HG02759 (cell line): ENCODE measurements at regions not wholly inside any gene's neighbourhood (a gene's known extent, or its start where the extent isn't known, plus 50 kb on each side); places are given as distances from the start of the nearest gene placed in this dataset.
"Not testable (repeated sequence)": the region's sequence is repeated elsewhere in the genome, so short reads cannot be mapped to it uniquely, and the experiment has no call there.

Source experiments
- ATAC-seq: cut with Tn5 transposase; IDR thresholded peaks from one replicate; pipeline ENCODE4 v1.9.1; 2021; ENCODE audit warnings: mild to moderate bottlenecking, moderate library complexity; ENCODE audit not compliant: unreplicated experiment

DNA sequence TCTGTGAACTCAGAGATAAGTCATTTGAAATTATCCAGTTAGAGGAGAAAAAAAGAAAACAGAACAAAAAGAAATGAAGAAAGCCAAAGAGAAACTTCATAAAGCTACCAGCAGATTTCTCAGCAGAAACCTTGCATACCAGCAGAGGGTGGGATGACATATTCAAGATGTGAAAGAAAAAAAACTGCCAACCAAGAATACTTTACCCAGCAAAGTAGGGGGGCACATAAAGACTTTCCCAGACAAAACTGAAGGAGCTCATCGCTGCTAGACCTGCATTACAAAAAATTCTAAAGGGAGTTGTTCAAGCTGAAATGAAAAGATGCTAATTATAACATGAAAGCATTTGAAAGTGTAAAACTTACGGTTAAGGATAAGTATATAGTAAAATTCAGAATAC lies 246.3 kb downstream of the FNDC1 start:
- no peak for ATAC-seq

DNA sequence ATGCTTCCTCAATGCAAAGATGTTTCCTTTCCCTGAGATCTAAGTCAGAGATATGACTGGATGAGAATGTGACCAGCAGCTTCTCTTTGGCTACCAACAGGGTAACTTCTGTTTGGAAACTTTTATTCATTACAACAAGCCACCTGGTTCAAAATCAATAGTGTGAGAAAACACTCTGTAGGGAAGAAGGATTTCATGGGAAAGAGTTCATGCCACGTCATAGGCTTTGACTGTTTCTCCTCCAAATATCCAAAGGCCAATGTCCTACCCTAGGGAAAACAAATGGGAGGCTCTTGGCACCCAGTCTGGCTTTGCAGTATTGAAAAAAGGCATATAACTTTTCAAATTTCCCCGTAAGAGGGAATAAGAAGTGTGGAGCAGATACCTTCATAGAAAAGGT lies 245.5 kb downstream of the FNDC1 start:
- ATAC-seq = no peak

GRCh38 chr6:159407211-159407780 lies 238.1 kb downstream of the FNDC1 start:
- not testable (repeated sequence) for ATAC-seq

DNA sequence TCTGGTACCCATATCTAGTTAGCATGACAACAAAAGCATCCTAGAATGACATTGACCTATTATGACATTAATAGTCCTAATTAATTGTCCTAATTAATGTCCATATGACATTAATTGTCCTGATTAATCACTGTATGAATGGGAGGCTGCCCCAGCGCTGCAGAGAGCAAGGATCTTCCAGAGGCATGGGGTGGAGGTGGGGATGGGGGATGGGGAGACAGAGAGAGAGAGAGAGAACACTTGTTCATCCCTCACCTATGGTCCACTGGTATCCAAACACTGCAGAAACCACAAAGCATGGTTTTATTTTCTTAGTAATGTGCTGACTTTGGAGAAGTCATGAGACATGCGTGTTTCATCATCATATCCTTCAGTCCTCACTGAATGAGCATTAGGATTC lies 235.1 kb downstream of the FNDC1 start:
- ATAC-seq = no peak

DNA sequence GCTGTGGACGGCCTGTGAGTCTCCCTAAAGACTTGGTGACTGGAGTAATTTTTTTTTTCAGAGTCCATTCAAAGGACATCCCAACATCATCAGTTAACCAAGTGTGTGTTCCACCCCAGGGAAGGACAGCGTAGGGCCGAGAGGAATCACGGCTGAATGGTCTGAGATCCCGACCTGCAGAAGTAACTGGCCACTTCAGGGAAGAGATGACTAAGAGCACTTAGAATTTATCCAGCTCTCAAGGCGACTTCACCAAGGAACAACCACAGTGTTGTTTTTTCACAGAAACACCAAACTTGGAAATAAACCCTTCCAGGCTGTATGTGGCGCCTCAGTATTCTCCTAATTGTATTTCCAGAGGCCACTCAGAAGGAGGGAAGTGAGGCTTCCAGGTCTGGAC lies 231.6 kb downstream of the FNDC1 start:
- no peak for ATAC-seq

- no peak for ATAC-seq
These were observed 230.6 kb downstream of the FNDC1 start for GRCh38 chr6:159399751-159400221.

- ATAC-seq = no peak
These were observed 229.4 kb downstream of the FNDC1 start for GRCh38 chr6:159398633-159399032.

GRCh38 chr6:159397753-159398152 lies 228.6 kb downstream of the FNDC1 start:
- no peak for ATAC-seq

GRCh38 chr6:159395609-159396008 lies 226.4 kb downstream of the FNDC1 start:
- ATAC-seq = no peak

DNA sequence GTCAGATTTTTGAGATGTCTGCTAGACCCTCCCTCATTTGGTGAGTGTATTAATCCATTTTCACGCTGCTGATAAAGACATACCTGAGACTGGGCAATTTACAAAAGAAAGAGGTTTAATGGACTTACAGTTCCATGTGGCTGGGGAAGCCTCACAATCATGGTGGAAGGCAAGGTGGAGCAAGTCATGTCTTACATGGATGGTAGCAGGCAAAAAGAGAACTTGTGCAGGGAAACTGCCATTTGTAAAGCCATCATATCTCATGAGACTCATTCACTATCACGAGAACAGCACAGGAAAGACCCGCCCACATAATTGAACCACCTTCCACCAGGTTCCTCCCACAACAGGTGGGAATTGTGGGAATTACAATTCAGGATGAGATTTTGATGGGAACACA lies 223.5 kb downstream of the FNDC1 start:
- ATAC-seq = not testable (repeated sequence)

- ATAC-seq = no peak
These were observed 221.2 kb downstream of the FNDC1 start for GRCh38 chr6:159390381-159390780.

- no peak for ATAC-seq
These were observed 220.5 kb downstream of the FNDC1 start for GRCh38 chr6:159389695-159390094.

DNA sequence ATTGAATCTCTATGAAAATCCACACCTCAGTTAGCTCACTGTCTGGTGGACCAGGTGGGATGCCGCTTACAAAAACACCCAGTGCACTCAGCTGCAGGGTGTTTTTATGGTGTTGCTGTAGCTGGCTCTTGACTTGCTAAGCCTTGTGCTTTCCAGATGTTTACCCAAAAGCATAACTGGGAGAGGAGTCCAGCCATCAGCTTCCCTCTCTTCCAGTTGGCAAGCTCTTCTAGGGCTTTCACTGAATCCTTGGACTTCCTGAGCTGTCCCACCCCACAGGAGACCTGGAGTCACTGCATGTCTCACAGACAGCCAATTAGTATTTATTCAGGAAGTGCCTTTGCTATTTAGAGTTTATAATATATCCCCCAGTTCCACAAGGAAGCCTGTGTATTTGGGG lies 210.9 kb downstream of the FNDC1 start:
- no peak for ATAC-seq

DNA sequence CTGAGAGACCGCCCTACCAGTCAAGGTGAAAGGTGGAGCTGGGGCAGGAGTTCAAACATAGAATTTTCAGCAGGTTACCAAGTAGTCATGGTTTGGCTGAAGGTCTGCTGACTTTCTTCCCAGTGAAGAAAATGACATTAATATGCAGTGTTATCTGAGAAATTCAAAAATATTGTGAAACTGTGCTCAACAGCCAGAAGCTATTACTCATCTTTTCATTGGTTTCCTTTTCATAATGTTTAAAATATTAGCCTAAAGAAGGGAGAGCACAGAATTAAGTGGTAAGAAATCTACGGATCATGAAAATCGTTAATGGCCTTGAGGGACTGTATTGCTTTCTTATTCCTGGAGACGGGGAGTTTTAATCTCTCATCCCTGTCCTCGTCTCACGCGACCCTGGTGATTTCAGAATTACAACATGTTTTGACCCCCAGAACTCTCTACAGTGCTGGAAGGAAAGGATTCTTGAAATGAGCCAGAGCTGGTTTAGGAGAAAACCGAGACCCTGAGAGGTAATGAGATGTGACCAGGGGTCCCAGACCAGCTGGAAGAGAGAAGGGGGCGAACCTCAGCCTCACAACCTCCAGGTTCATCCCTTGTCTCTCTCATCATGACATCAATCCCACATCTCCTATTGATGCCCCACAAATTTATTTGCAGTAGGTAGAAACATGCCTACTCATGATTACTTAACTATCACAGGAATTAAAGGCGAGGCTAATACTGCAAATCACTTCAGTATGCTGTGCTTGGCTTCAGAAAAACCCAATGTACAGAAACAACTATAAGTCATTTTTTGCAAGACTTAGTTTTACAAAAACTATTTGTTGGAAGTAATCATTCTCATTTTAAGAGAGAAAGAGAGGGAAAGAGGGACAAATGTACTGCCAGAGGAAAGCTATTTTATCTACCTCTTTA lies 209.5 kb downstream of the FNDC1 start:
- ATAC-seq = no peak

DNA sequence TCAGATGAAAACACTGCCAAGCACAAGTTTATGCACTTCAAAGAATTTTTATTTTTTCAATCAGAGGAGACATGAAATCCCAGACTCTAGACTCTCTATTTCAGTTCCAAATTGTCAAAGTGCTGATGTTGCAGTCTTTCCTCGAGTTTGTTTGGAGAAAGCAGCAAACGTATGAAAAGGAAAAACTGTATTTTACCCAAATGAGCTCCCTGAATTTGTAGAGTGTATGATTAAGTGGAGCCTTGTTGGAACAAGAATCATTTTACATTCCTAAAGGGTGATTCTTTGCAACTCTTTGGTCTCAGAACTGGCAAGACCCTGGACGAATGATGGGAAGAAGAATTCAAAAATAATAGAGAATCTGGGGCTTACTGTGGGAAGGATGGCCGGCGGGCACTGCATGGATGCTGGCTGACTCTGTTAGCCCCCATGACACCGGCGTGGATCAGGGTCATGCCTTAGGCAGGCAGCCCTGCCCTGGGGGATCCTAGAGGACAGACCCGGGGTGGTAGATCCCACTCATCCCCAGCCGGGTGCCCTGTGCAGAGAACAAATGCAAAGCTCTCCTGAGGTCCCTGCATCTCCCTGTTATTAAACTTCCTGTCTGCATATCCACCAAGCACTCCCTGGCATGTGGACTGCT lies 207.4 kb downstream of the FNDC1 start:
- no peak for ATAC-seq

- no peak for ATAC-seq
These were observed 205.8 kb downstream of the FNDC1 start for GRCh38 chr6:159375014-159375413.

GRCh38 chr6:159373670-159374069 lies 204.5 kb downstream of the FNDC1 start:
- no peak for ATAC-seq

DNA sequence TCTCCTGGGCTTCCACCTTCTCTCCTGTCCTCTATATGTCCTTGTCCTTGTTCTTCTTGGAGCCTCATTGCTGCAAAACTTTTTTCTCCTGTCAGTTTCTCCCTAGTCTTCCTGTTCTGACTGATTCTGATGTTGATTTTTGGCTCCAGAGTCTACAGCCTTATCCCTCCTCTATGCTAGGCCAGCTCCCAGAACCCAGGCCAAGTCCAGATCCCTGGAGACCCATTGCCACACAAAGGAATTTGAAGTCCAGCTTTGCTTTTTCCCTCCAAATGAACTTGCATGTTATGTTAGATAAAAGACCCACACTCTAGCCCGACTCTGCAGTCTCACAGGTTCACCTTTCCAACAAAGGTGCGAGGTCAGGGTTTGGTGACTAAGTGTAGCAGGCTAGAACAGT lies 203.1 kb downstream of the FNDC1 start:
- ATAC-seq = no peak

DNA sequence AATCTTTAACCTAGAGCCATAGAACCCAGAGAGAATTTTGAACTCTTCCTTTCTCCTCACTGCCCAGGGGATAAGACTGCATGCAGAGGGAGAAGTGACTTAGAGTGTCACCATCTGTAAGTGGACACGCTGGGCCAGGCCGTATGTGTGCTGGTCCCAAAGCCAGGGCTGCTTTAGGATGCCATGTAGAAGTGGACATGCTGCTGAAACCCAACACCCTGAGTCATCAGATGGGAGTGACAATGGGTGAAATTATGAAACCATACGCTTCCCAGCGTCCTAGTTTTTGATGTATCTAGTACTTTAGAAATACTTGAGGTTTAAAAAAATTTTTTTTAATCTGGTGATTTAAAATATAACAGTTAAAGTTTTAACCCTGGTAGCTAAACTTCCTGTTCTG lies 191.1 kb downstream of the FNDC1 start:
- ATAC-seq = no peak

DNA sequence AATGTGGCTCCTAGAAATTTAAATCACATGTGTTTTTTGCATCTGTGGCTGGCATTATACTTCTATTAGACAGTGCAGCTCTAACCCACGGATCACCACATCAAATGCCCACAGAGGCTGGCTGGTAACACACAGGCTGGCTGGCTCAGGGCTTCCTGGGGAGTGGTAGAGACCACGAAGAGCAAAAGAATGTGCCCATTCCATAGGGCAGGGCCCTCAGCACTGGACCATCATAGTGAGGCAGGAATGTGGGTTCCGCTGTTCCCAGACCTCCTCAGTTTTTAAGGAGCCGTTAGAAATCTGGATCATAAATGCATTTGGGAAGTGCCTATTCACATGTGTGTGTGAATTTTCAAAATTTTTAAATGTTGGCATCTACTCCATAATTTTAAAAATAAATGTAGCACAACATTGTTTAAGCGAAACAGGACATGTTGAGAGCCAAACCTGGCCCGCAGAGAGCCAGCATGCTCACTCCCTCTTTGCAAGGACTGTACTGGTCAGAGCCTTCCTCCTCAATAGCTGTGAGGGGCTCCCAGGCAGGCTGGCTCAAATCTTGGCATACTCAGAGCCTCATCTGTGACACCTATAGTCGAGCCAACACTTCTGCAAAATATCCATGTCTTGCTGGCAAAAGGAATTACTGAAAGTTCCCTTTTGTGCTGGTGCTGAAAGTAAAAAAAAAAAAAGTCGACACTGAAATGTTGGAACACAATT lies 190.5 kb downstream of the FNDC1 start:
- no peak for ATAC-seq

DNA sequence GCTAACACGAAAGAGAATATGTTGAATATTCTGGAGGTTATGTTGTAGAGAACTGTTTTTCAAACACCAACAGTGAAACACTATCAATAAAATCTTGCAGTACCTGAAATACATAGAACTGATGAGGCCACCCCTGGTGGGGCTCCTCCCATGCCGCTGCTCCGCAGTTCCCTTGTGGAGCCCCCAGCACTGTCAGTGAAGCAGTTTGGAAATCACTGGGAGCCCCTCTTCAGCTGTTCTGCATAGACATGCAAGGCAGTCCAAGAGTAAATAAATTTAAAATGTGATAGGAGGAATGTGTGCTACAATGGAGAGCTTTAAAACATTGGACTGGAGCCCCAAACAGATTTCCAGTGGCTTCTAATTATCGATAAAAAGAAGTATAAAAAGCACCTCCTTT lies 189.4 kb downstream of the FNDC1 start:
- ATAC-seq = no peak
